T-helper 1 cell treated with Interleukin-12 subunit alpha and Interleukin-12 subunit beta and Interleukin-4 antibody, amounts not matched to agents 30 ng/mL and 1 ng/mL, for 36 hours (primary cell): ENCODE measurements at regions not wholly inside any gene's neighbourhood (a gene's known extent, or its start where the extent isn't known, plus 50 kb on each side); places are given as distances from the start of the nearest gene placed in this dataset.

ENCODE experiments used
- intact Hi-C: fragments of 100-400 bp; cut with micrococcal nuclease; formaldehyde crosslinking; loops from one replicate; pipeline ENCODE4 v1.15.1; 2024

DNA sequence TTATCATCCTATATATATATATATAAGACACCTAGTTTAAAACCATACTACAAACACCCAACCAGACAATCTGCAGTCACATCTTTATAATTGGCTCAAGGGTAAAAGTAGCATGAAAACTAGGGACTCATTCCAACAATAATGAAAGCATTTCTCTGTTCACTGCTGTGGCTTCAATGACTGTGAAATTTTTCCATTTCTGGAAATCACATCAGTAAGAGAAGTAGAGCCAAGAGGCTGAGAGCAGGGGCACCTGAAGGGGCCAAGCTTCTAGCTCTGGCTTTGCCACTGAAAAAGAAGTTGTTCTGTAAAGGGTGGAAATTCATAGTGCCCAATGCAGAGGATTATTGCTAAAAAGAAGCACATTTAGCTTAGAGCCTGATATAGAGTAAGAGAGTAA lies 158.6 kb upstream of the GLI3 start:
- intact Hi-C loops, result no loop called here

DNA sequence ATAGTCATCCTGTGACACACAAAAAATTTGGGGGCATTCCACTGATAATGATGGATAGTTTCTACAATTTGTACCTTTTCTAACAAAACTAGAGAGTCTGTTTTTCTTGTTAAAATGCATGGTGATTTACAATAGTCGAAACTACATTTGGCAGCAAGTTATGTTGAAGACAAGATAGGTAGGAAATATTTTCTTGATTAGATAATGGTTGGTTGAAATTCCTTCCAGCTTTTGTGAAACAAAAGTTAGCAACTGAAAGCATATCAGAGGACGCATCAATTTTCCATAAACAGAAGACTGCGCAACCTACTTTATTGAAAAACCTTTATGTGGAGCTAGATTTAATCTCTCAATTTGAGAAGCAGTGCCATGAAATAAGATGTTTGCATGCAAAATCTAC lies 155.8 kb upstream of the GLI3 start:
- intact Hi-C loops, result no loop called here

DNA sequence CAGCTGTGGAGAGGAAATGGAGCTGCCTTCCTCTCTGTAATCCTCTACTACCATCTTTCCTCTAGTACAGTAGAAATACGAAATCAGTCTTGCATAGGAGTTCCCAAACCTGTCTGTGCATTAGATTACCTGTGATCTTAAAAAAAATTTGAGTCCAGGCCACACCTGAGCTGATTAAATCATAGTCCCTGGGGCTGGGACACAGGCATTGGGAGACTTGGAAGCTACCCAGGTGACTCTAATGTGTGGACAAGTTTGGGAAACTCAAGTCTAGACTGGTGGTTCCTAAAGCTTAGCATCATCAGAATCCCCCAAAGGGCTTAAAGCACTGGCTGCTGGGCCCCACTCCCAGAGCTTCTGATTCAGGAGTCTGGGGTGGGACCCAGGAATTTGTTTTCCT lies 152.7 kb upstream of the GLI3 start:
- intact Hi-C loops, result no loop called here

DNA sequence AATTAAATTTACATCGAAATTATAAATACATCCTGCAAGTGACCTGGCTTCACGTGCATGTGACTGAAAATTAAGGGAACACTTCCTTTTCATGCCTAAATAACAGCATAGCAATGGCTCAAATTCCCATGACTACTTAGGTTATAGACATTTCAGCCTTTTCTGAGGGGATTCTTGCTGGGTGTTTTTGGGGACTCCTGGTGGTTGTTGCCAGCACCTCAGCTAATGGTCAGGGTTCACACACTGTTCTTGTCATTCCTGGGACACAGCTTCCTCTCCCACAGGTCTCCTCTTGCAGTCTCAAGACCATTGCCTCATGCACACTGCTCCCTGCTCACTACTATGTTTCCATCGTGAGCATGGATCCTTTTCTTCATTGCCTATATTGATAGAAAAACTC lies 148.9 kb upstream of the GLI3 start:
- intact Hi-C loops, result no loop called here

DNA sequence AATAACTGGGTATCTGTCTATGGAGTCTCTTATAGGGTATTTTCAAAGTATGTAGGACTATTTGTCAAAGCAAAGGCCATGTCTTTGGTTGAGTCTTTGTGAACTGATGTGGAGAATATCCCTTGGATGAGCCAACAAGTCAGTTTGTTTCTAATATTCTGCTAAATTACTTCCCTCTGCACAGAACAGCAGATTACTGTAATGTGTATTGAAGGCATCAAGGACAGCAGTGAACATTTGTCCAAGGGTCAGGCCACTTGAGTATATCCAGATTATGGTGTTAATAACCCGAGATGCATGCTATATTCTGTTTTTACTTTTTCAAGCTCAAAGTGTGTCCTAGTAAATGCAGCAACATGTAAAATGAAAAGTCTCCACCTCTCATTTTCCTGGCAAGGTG lies 144.2 kb upstream of the GLI3 start:
- intact Hi-C loops, result no loop called here

DNA sequence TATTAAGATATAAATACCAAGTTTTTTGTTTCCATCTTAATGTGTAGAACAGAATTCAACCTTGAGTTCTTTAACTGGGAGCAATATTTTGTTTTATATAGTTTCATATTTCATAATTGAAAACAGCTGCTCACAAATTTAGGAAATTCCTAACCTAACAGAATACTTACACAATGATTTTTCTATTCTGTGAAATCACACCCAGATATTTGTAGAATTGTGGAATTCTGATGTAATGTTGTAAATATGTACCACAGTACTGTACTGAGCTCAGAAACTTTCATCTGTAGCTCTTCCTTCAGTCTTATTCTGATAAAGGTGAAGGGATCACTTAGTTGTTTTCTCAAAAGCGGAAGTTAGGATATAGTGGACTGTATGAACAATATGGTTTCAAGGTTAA lies 143.4 kb upstream of the GLI3 start:
- intact Hi-C loops, result no loop called here

DNA sequence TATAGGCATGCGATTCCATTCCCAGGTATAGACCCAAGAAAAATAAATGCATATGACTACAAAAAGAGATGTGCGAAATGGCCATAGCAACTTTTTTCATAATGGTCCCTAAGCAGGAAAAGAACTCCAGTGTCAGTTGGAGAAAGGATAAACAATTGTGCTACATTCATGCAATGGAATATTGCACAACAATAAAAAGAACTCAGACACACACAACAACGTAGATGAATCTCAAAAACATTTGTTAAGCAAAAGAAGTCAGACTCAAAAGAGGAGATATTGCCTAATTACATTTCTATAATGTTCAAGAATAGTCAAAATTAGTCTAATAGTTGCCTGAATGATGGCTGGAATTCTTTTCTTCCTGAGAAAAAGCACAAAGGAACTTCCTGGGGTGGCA lies 141.1 kb upstream of the GLI3 start:
- intact Hi-C loops, result no loop called here

DNA sequence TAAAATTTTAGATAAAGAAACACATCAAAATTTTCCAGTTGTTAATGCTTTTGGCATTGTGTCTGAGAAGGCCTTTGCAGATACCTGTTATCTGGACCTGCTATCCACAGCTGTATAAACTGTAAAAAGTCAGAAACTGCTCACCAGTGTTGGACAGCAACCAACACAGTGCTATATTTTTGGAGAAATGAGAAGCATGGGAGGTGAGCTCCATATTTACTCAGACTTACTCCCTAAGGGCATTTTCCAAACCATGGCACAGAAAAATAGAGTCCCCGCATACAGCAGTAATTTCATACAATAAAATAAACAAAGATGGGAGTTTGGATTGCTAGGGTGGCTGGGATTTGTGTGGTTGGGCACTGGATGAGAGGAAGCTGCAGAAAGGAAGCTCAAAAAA lies 136.3 kb upstream of the GLI3 start:
- intact Hi-C loops, result no loop called here

DNA sequence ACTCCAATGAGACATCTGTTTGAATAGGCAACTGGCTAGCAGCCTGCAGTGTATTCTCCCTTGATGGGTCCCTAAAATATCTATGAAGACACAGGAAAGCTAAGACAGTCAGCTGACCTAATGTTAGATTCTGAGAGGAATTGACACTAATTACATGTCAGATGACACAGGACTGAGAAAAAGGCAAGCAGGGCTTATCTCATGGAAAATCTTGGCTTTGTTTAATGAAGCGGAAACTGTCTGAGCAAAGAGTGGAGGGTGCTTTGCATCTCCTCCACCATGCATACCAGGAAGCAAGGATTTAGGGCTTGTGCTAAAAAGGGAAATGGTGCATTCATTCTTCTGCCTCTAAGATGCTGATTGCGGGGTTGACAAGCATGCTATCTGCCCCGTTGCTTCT lies 135.5 kb upstream of the GLI3 start:
- intact Hi-C loops, result no loop called here

DNA sequence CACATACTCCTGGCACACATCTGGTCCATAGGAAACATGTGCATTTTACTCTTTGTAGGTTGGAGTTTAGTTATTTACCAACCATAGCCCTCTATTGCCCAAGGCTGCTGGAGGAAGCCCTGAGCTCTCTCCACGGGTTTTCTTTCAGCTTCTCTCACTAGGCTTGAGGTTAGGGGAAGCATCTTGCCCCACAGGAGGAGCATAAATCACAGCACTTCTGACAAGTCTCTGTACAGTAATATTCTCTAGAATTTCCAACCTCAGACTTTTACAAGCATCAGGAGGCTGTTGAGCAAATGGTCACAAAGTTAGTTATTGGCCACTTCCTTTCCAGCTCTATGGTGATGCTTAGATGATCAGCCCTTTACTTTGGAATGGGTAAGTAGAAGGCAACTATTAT lies 122.9 kb upstream of the GLI3 start:
- intact Hi-C loops, result no loop called here

DNA sequence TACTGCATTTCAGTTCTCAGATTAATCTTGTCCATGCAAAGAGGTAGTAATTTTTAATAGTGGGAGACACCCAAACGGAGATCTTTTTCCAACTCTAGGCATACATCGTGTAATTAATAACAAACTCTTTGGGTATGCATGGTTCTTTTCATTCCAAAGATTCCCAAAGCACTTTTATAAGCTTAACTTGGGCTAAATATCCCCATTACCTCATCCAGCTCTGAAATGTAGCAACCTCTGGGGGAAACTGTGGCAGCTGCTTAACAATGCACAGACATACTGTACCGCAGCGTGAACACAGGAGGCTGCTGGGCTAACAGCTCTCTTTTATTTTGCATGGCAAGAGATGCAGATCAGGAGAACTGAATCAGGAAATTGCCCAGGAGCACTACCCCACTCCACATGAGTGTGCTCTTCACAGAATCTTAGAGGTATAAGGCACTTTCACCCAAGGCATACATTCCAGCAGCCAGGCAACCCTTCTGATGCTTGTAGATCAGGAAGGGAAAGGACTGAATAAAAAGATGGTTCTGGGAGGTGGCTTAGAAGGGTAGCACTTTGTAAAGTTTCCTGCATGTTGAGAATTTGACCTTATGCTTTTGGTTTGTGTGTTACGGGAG lies 114.4 kb upstream of the GLI3 start:
- intact Hi-C loops, result no loop called here

DNA sequence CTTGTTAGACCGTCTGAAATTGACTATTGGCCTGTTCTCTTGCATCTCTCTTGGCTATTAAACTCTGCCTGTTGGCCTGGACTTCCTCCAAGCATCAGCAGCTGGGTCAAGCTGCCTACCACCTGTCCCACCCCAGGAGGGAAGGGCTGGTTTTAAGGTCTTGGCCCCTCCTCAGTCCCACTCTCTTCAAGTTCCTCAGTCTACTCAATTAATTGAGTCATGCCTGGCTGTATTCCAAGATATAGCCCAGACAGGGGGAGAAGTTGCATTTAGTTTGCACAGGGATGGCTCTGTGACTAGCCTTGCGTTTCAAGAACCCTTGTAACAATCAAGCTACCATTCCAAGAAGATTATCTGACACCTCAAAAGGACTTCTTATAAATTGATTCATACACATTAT lies 113.8 kb upstream of the GLI3 start:
- intact Hi-C loops, result no loop called here

DNA sequence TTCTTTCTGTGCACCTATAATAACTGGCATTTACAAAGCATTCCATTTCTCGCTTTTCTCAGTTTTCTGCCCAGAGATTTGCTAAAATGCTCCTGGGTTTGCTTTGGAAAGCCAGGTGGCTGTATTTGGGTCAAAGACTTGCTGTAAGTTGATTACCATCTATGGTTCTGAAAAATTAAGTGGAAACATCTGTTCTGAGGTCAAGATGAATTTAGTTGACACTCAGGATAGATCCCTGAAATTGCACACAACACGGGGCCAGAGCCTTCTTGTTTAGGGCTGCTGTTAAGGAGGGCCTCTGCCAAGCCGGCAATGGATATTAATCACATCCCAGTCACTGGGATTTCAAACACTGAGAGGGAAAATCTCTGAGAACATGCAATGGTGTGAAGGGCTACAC lies 111.6 kb upstream of the GLI3 start:
- intact Hi-C loops, result no loop called here

DNA sequence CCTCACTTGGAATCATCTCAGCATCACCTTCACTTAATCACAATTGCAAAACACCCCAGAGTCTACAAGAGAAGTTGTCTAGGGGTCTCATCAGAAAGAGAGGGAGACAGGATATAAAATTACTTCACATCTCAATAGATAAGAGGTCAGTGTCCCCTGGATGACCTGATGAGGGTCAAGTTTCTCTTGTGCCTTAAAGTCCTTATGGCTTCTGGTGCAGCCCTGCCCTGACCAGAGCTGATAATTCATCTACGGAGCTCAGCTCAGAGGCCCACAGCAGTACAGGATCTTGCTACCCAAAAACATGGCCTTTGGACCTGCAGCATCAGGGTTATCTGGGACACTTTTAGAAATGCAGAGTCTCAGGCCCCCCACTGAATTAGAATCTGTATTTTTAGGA lies 111.1 kb upstream of the GLI3 start:
- intact Hi-C loops, result no loop called here

DNA sequence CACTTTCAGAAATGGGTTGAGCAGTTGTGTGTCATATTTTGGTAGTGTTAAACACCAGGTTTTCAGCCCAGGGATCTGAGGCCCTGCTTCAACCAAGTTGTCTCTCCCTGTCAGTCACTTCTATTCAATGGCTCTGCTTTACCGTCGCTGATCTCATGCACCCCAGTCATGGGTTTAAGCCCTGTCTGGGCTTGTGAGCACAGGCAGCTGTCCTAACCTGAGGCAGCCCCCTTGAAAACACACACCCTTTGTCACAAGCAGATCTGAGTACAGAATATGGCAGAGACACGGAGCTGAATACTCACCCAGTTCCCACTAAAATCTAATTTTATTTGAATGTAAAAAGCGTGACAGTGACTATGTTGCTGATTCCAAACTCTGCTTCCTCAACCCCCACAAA lies 110.6 kb upstream of the GLI3 start:
- intact Hi-C loops, result no loop called here

DNA sequence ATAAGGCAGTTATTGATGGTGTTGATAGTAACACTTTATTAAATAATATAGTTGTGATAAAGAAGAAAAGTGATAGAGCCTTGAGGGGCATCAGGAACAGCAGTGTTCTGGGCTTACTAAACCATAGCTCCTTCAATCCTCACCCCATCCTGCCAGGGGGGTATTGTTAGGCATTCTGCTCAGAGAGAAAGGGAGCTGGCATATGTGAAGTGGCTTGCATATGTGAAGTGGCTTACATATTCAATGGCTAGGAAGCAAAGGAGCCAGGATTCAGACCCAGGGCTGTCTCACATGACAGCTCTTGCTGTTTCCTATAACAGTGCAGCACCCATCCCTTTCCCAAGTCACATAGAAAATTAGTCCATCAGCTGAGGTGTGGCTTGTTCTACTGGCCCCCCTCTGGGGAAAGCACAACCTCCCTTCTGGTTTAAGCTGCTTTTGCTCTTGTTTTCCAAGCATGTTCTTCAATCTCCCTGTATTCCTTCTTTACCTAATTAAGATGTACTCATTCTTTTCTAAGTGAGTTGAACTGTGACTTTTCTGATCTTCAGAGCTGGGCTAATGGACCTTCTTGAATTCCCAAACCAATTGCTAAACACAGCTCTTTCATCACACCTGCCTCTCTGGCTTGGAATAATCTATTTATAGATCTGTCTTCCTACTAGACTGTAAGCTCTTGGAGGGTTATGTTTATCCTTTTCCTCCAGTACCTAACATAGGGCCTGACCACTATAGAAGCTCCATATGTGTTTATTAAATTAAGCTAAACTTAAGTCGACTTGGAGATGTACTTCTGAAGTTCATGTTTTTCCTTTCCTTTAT lies 108.7 kb upstream of the GLI3 start:
- intact Hi-C loops, result no loop called here

DNA sequence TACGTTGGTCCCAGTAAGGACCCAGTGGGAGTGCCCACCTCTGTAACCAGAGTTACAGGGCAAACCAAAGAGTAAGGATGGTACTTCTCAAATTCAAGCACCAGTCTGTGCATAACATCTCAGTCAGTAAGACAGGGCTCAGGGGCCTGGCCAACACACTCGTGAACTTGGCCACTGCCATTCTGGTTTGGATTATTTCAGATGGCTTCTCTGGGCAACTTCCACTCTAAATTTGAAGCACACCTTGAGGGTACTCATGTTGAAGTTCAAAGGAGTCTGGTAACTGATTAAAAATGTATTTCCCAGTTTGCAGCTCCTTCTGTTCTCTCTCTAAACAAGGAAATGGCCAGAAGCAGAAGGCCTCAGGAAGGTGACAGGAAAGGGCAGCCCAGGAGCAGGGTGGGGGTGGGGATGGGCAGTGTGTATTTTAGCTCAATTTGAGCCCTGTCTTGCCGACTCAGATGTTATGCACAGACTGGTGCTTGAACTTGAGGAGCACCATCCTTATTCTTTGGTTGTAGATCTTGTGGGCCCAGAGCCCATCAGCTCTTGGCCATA lies 107.3 kb upstream of the GLI3 start:
- intact Hi-C loops, result no loop called here

DNA sequence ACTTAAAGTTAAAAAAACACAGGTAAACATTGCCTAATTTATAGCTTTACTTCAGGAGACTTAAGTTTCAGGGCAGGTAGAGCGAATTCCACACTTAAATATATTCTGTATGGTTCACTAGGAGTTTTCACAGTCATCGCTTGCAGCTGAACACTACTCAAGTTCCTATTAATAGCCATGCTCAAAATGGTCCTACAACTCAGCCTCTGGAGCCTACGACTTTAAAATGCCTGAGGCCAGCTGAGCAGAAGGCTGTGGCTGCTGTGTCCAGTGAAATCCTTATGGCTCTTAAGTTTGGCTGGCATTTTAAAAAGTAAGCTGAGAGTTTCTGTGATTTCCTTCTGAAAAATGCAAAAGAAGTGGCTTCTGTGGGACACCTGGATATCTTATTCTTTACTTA lies 105.4 kb upstream of the GLI3 start:
- intact Hi-C loops, result no loop called here

DNA sequence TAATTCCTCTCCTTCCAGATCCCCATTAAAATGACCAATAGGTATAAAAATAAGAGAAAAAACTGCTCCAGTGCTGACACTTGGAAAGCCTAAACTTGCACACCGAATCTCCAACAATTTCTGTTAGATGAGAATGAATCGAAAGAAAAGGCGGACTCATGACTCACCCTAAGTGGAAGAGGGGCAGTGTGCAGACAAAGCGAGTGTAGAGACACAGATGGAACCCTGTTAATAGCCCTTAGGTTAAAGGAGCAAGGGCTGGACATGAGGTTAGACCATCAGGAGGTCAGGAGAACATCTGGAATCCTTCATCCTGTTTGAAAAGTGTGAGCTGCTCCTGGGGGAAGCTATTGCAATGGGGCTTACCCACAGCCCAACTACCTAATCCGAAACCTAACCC lies 103.4 kb upstream of the GLI3 start:
- intact Hi-C loops, result no loop called here

DNA sequence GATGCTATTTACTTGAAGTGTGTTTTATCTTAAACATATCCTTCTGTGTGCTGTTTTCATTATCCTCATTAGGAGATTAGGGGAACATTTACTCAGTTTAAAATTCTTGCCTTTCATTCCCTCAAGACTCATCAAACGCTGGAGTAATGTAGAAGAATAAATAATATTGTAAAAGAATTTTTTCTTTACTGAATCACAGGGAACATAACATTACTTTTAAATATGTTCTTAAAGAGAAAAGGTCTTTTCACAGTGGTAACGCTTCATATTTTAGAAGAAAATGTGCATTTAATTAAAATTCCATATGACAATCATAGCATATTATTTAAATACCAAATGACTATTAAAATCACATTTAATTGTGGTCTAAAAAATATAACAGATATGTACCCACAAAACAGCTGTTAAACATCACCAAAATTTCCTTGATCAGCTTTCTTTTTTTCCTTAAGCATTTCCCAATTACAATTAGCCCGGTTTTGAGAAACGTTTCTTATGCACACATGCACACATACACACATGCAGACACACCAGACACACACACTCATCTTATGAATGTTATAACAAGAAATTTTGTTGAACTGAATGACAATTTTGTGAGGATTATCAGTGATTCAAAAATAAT lies 102.0 kb upstream of the GLI3 start:
- intact Hi-C loops, result no loop called here

DNA sequence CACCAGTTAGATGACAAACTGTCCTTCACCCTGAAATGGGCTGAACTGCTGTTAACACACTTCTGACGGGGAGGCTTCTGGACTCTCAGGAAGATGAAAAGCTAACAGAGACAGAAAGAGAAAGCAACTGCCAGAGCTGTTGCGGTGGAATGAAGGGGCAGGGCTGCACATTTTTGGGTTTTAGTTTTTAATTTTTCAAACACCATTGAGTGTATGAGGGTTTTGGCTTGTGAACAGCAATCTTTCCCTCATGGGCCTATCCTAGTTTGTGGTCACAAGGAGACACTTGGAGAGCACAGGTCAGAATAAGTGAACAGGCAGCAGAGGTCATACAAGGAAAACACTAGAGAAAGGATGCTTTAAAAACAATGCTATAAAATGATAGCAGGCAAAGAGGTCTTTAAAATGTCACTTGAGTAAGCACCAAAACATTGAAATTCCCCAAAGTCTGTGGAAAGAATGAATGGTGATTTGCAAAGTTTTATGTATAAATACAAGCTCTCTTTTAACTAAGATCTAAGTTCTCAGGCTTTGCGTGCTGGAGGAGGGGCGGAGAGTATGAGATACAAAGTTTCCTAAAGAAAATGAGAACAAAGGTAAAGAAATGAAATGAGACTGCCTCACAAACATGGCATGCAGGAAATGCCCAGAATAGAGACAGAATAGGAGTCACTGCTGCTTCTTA lies 101.4 kb upstream of the GLI3 start:
- intact Hi-C loops, result no loop called here
